ENCODE measurements at regions not wholly inside any gene's neighbourhood (a gene's known extent, or its start where the extent isn't known, plus 50 kb on each side); places are given as distances from the start of the nearest gene placed in this dataset.
"Not testable (repeated sequence)": the region's sequence is repeated elsewhere in the genome, so short reads cannot be mapped to it uniquely, and the experiment has no call there.

GRCh38 chr6:131430531-131430930 lies 142.5 kb upstream of the ARG1 start:
- no peak for DNase-seq (ENCODE audit: low read depth)

- DNase-seq (ENCODE audit: low read depth): no peak
These were observed 141.3 kb upstream of the ARG1 start for GRCh38 chr6:131431718-131432117.

GRCh38 chr6:131433927-131434326 lies 139.1 kb upstream of the ARG1 start:
- DNase-seq (ENCODE audit: low read depth): no peak

- no peak for DNase-seq (ENCODE audit: low read depth)
These were observed 136.7 kb upstream of the ARG1 start for GRCh38 chr6:131436358-131436757.

GRCh38 chr6:131443014-131443413 lies 130.0 kb upstream of the ARG1 start:
- no peak for DNase-seq (ENCODE audit: low read depth)

- DNase-seq (ENCODE audit: low read depth): no peak
These were observed 129.5 kb upstream of the ARG1 start for GRCh38 chr6:131443514-131443913.

GRCh38 chr6:131445356-131445755 lies 127.7 kb upstream of the ARG1 start:
- DNase-seq (ENCODE audit: low read depth): not testable (repeated sequence)

- DNase-seq (ENCODE audit: low read depth): no peak
These were observed 122.2 kb upstream of the ARG1 start for GRCh38 chr6:131450861-131451260.

- no peak for DNase-seq (ENCODE audit: low read depth)
These were observed 121.5 kb upstream of the ARG1 start for GRCh38 chr6:131451321-131452144.

GRCh38 chr6:131453803-131454202 lies 119.2 kb upstream of the ARG1 start:
- DNase-seq (ENCODE audit: low read depth): no peak

- DNase-seq (ENCODE audit: low read depth): no peak
These were observed 116.5 kb upstream of the ARG1 start for GRCh38 chr6:131456565-131456964.

- DNase-seq (ENCODE audit: low read depth): no peak
These were observed 114.0 kb upstream of the ARG1 start for GRCh38 chr6:131459005-131459404.

GRCh38 chr6:131460614-131461000 lies 112.4 kb upstream of the ARG1 start:
- peak; percentile 1 for DNase-seq (ENCODE audit: low read depth)

- no peak for DNase-seq (ENCODE audit: low read depth)
These were observed 103.9 kb upstream of the ARG1 start for GRCh38 chr6:131469130-131469529.

- DNase-seq (ENCODE audit: low read depth): no peak
These were observed 102.5 kb upstream of the ARG1 start for GRCh38 chr6:131470534-131470933.

GRCh38 chr6:131471331-131471730 lies 101.7 kb upstream of the ARG1 start:
- DNase-seq (ENCODE audit: low read depth): no peak

- not testable (repeated sequence) for DNase-seq (ENCODE audit: low read depth)
These were observed 99.7 kb upstream of the ARG1 start for GRCh38 chr6:131473303-131473702.

- DNase-seq (ENCODE audit: low read depth): no peak
These were observed 96.7 kb upstream of the ARG1 start for GRCh38 chr6:131476362-131476761.

- not testable (repeated sequence) for DNase-seq (ENCODE audit: low read depth)
These were observed 94.2 kb upstream of the ARG1 start for GRCh38 chr6:131478740-131479211.

GRCh38 chr6:131486608-131487007 lies 86.4 kb upstream of the ARG1 start:
- no peak for DNase-seq (ENCODE audit: low read depth)

- DNase-seq (ENCODE audit: low read depth): no peak
These were observed 84.2 kb upstream of the ARG1 start for GRCh38 chr6:131488780-131489179.

GRCh38 chr6:131490441-131490840 lies 82.6 kb upstream of the ARG1 start:
- no peak for DNase-seq (ENCODE audit: low read depth)

- no peak for DNase-seq (ENCODE audit: low read depth)
These were observed 80.0 kb upstream of the ARG1 start for GRCh38 chr6:131492932-131493573.
